WERI-Rb-1 (cell line): ENCODE measurements at regions not wholly inside any gene's neighbourhood (a gene's known extent, or its start where the extent isn't known, plus 50 kb on each side); places are given as distances from the start of the nearest gene placed in this dataset.

Experiments
- DNase-seq: peaks from one replicate; pipeline ENCODE4 v3.0.0-alpha.2; 2020
- H3K27ac ChIP-seq: fragments of 250-450 bp; sonication (Bioruptor Pico); 2 replicates; pipeline ENCODE4 v1.5.1; 2020; ENCODE audit warnings: mild to moderate bottlenecking, moderate library complexity
- H3K27me3 ChIP-seq: fragments of 250-450 bp; sonication (Bioruptor Pico); 2 replicates; pipeline ENCODE4 v1.5.1; 2021; ENCODE audit warnings: mild to moderate bottlenecking, low read depth, moderate library complexity; ENCODE audit not compliant: insufficient read depth, severe bottlenecking
- H3K36me3 ChIP-seq: fragments of 250-450 bp; sonication (Bioruptor Pico); 2 replicates; pipeline ENCODE4 v1.5.1; 2020; ENCODE audit warnings: mild to moderate bottlenecking, moderate library complexity
- H3K4me3 ChIP-seq: 2 replicates; pipeline ENCODE4 v1.5.1; 2011; ENCODE audit warnings: low read depth, mild to moderate bottlenecking, control low read depth, low read length
- H3K9me3 ChIP-seq: fragments of 250-450 bp; sonication (Bioruptor Pico); 2 replicates; pipeline ENCODE4 v1.5.1; 2021; ENCODE audit warnings: mild to moderate bottlenecking, moderate library complexity; ENCODE audit not compliant: severe bottlenecking
- CTCF ChIP-seq: IDR thresholded peaks from 2 replicates; pipeline ENCODE4 v1.5.1; 2011; ENCODE audit warnings: low read depth, mild to moderate bottlenecking, control low read depth, inconsistent platforms, low read length

DNA sequence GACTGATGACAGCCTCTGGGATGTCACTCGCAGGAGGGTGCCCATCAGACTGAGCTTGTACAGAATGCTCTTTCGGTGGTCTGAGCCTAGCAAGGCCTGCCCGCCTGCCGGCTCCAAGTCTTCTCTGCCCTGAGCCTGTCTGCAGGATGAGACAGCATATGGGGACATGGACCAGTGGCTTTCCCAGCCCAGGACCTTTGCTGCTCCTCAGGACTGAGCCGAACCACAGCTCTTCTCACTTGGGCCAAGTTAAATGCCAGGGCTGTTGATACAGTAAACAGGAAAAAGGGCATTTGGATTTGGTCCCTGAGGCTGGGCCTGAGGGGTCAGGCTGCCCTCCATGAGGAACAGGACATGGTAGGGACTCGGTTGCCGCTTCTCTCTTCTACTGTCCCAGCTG, 64.3 kb upstream of the EPS8L3 start:
- no peak overlapping the region for H3K4me3 ChIP-seq
- DNase-seq, result no peak

DNA sequence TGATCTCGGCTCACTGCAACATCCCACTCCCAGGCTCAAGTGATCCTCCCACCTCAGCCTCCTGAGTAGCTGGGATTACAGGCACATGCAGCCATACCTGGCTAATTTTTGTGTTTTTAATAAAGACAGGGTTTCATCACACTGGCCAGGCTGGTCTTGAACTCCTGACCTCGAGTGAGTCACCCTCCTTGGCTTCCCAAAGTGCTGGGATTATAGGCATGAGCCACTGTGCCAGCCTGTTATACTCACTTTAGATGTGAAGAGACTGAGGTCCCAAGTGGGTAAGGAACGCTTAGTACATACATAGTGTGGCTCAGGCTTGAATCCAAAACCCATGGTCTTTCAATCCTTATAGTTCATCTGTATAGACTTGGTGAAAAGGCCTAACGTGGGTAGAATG, 63.7 kb upstream of the EPS8L3 start:
- Histone ChIP-seq H3K9me3 (peaks cover 4% of the 10 kb centered on the region), H3K4me3 (no peak overlapping the region), H3K27me3 (no peaks in the 10 kb centered on the region), H3K27ac (no peak overlapping the region), H3K36me3 (no peaks in the 10 kb centered on the region)
- DNase-seq, result no peak
- no peak for TF ChIP-seq CTCF

More for the DNA sequence above, 64.3 kb upstream of the EPS8L3 start:
- no peak for TF ChIP-seq CTCF
- H3K27ac ChIP-seq, result no peak overlapping the region
- no peaks in the 10 kb centered on the region for H3K27me3 ChIP-seq
- peaks cover 4% of the 10 kb centered on the region for H3K9me3 ChIP-seq
- H3K36me3 ChIP-seq, result no peaks in the 10 kb centered on the region

- H3K36me3 ChIP-seq, result no peaks in the 10 kb centered on the region
- H3K9me3 ChIP-seq, result peaks cover 2% of the 10 kb centered on the region
- no peak overlapping the region for H3K27ac ChIP-seq
- no peak overlapping the region for H3K4me3 ChIP-seq
- DNase-seq, result no peak
- TF ChIP-seq CTCF, result no peak
- H3K27me3 ChIP-seq, result no peaks in the 10 kb centered on the region
Measured at GRCh38 chr1:109826930-109827349, 63.2 kb upstream of the EPS8L3 start.

- H3K36me3 ChIP-seq, result no peaks in the 10 kb centered on the region
- H3K9me3 ChIP-seq, result no peaks in the 10 kb centered on the region
- no peak overlapping the region for H3K27ac ChIP-seq
- no peak for DNase-seq
- no peak overlapping the region for H3K4me3 ChIP-seq
- no peak for TF ChIP-seq CTCF
- H3K27me3 ChIP-seq, result no peaks in the 10 kb centered on the region
Measured at GRCh38 chr1:109826446-109826845, 62.7 kb upstream of the EPS8L3 start.

DNA sequence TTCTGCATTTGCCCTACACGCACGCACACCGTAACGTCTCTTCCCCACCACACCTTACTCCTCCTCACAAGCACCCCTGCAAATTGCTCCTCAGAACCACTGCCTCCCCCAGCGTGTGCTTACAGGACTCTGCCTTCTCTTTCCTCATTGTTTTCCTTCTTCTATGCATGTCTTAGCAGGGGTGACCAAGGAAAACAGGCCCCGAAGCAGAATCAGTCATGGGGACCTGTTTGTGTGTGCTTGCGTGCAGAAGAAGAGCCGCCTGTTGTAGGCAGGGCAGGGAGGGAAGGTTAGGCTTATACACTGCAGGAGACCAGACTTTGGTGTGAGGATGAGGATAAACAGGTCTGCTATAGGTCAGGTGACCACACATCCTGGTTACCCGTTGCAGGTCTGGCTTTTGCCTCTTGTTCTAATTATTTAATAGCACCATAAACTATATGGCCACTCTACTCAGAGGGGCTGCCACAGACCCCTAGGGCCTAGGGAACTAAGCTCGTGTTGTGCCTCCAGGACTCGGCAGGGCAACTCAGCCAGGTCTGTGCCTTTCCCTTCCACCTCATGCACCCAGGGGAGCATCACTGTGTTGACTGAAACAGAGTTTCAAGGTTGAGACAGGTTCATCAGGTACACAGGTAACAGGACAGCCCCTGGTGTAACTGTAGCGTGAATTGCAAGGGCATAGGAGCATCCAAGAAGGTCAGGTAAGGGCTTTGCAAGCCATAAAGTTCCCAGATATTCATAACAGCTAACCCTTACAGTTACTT, 60.8 kb upstream of the EPS8L3 start:
- DNase-seq, result no peak
- Histone ChIP-seq H3K27me3 (no peaks in the 10 kb centered on the region), H3K4me3 (no peak overlapping the region), H3K36me3 (no peaks in the 10 kb centered on the region), H3K9me3 (no peaks in the 10 kb centered on the region), H3K27ac (no peak overlapping the region)
- no peak for TF ChIP-seq CTCF
